ENCODE measurements at regions not wholly inside any gene's neighbourhood (a gene's known extent, or its start where the extent isn't known, plus 50 kb on each side); places are given as distances from the start of the nearest gene placed in this dataset.

- Mint-ChIP-seq H3K27me3 (peaks cover 11% of the 10 kb centered on the region), H3K9me3 (peaks cover 6% of the 10 kb centered on the region), H3K27ac (no peak overlapping the region), H3K4me1 (no peaks in the 10 kb centered on the region), H3K4me3 (no peak overlapping the region), H3K36me3 (no peaks in the 10 kb centered on the region)
- CTCF ChIA-PET: no interaction called here
- DNase-seq: no peak
Observed at GRCh38 chr11:130792772-130793171, 123.5 kb downstream of the SNX19 start.

- CTCF ChIA-PET: no interaction called here
- Mint-ChIP-seq H3K9me3 (no peaks in the 10 kb centered on the region), H3K4me1 (no peaks in the 10 kb centered on the region), H3K27ac (no peak overlapping the region), H3K27me3 (peaks cover 4% of the 10 kb centered on the region), H3K4me3 (no peak overlapping the region), H3K36me3 (no peaks in the 10 kb centered on the region)
- no peak for DNase-seq
Observed at GRCh38 chr11:130796828-130797227, 119.5 kb downstream of the SNX19 start.

- Mint-ChIP-seq H3K4me1 (no peaks in the 10 kb centered on the region), H3K9me3 (no peaks in the 10 kb centered on the region), H3K27ac (no peak overlapping the region), H3K36me3 (no peaks in the 10 kb centered on the region), H3K4me3 (no peak overlapping the region), H3K27me3 (peaks cover 4% of the 10 kb centered on the region)
- no peak for DNase-seq
- CTCF ChIA-PET: no interaction called here
Observed at GRCh38 chr11:130798280-130798679, 118.0 kb downstream of the SNX19 start.

GRCh38 chr11:130798801-130799200 is 117.5 kb downstream of the SNX19 start:
- H3K9me3 Mint-ChIP-seq: no peaks in the 10 kb centered on the region
- H3K4me3 Mint-ChIP-seq: no peak overlapping the region
- peaks cover 4% of the 10 kb centered on the region for H3K27me3 Mint-ChIP-seq
- DNase-seq: no peak
- CTCF ChIA-PET: no interaction called here
- H3K36me3 Mint-ChIP-seq: no peaks in the 10 kb centered on the region
- H3K27ac Mint-ChIP-seq: no peak overlapping the region
- H3K4me1 Mint-ChIP-seq: no peaks in the 10 kb centered on the region

- Mint-ChIP-seq H3K4me1 (no peaks in the 10 kb centered on the region), H3K36me3 (no peaks in the 10 kb centered on the region), H3K27ac (no peak overlapping the region), H3K27me3 (peaks cover 4% of the 10 kb centered on the region), H3K4me3 (no peak overlapping the region), H3K9me3 (no peaks in the 10 kb centered on the region)
- CTCF ChIA-PET: no interaction called here
- DNase-seq: no peak
Observed at GRCh38 chr11:130801333-130802122, 114.8 kb downstream of the SNX19 start.

- Mint-ChIP-seq H3K27ac (no peak overlapping the region), H3K27me3 (peaks cover 12% of the 10 kb centered on the region), H3K4me3 (no peak overlapping the region), H3K4me1 (no peaks in the 10 kb centered on the region), H3K36me3 (no peaks in the 10 kb centered on the region), H3K9me3 (no peaks in the 10 kb centered on the region)
- DNase-seq: no peak
- CTCF ChIA-PET: no interaction called here
Observed at GRCh38 chr11:130802567-130802966, 113.7 kb downstream of the SNX19 start.

- CTCF ChIA-PET: no interaction called here
- H3K9me3 Mint-ChIP-seq: no peaks in the 10 kb centered on the region
- no peak for DNase-seq
Observed at GRCh38 chr11:130804306-130805076, 111.8 kb downstream of the SNX19 start.

GRCh38 chr11:130806746-130807145 is 109.5 kb downstream of the SNX19 start:
- Mint-ChIP-seq H3K27me3 (peaks cover 8% of the 10 kb centered on the region), H3K4me1 (no peaks in the 10 kb centered on the region), H3K4me3 (no peak overlapping the region), H3K27ac (no peak overlapping the region), H3K9me3 (no peaks in the 10 kb centered on the region), H3K36me3 (no peaks in the 10 kb centered on the region)
- no peak for DNase-seq
- CTCF ChIA-PET: no interaction called here

More at GRCh38 chr11:130804306-130805076, 111.8 kb downstream of the SNX19 start:
- Mint-ChIP-seq H3K27me3 (peaks cover 8% of the 10 kb centered on the region), H3K27ac (no peak overlapping the region), H3K36me3 (no peaks in the 10 kb centered on the region), H3K4me1 (no peaks in the 10 kb centered on the region), H3K4me3 (no peak overlapping the region)

- H3K9me3 Mint-ChIP-seq: no peaks in the 10 kb centered on the region
- no peaks in the 10 kb centered on the region for H3K36me3 Mint-ChIP-seq
- no peak overlapping the region for H3K4me3 Mint-ChIP-seq
- no peaks in the 10 kb centered on the region for H3K4me1 Mint-ChIP-seq
- peaks cover 12% of the 10 kb centered on the region for H3K27me3 Mint-ChIP-seq
- H3K27ac Mint-ChIP-seq: no peak overlapping the region
- CTCF ChIA-PET: no interaction called here
- DNase-seq: no peak
Observed at GRCh38 chr11:130808541-130808940, 107.7 kb downstream of the SNX19 start.

GRCh38 chr11:130813196-130813595 is 103.1 kb downstream of the SNX19 start:
- CTCF ChIA-PET: no interaction called here
- peaks cover 4% of the 10 kb centered on the region for H3K27me3 Mint-ChIP-seq
- H3K4me3 Mint-ChIP-seq: no peak overlapping the region
- H3K4me1 Mint-ChIP-seq: no peaks in the 10 kb centered on the region
- no peak for DNase-seq
- H3K27ac Mint-ChIP-seq: no peak overlapping the region
- H3K36me3 Mint-ChIP-seq: no peaks in the 10 kb centered on the region
- no peaks in the 10 kb centered on the region for H3K9me3 Mint-ChIP-seq

- Mint-ChIP-seq H3K4me3 (no peak overlapping the region), H3K9me3 (no peaks in the 10 kb centered on the region), H3K4me1 (no peaks in the 10 kb centered on the region), H3K27me3 (peaks cover 4% of the 10 kb centered on the region), H3K27ac (no peak overlapping the region), H3K36me3 (no peaks in the 10 kb centered on the region)
- no peak for DNase-seq
- CTCF ChIA-PET: no interaction called here
Observed at GRCh38 chr11:130813638-130814037, 102.6 kb downstream of the SNX19 start.

GRCh38 chr11:130814440-130815096 is 101.7 kb downstream of the SNX19 start:
- Mint-ChIP-seq H3K27me3 (peaks cover 4% of the 10 kb centered on the region), H3K9me3 (no peaks in the 10 kb centered on the region), H3K27ac (no peak overlapping the region), H3K4me3 (no peak overlapping the region), H3K36me3 (no peaks in the 10 kb centered on the region), H3K4me1 (no peaks in the 10 kb centered on the region)
- no peak for DNase-seq
- CTCF ChIA-PET: no interaction called here

GRCh38 chr11:130815097-130815802 is 101.0 kb downstream of the SNX19 start:
- Mint-ChIP-seq H3K4me1 (no peaks in the 10 kb centered on the region), H3K9me3 (no peaks in the 10 kb centered on the region), H3K27me3 (peaks cover 4% of the 10 kb centered on the region), H3K36me3 (no peaks in the 10 kb centered on the region), H3K27ac (no peak overlapping the region), H3K4me3 (no peak overlapping the region)
- no peak for DNase-seq
- CTCF ChIA-PET: no interaction called here

GRCh38 chr11:130815956-130816355 is 100.3 kb downstream of the SNX19 start:
- Mint-ChIP-seq H3K4me1 (no peaks in the 10 kb centered on the region), H3K4me3 (no peak overlapping the region), H3K27ac (no peak overlapping the region), H3K36me3 (no peaks in the 10 kb centered on the region), H3K9me3 (no peaks in the 10 kb centered on the region), H3K27me3 (peaks cover 7% of the 10 kb centered on the region)
- CTCF ChIA-PET: no interaction called here
- DNase-seq: no peak

All from activated naive CD4-positive, alpha-beta T cell treated with anti-CD3 and anti-CD28 coated beads, Interleukin-2, amount 10 ng/mL, durations not matched to agents 7 days and 5 days (primary cell).